ENCODE measurements at regions not wholly inside any gene's neighbourhood (a gene's known extent, or its start where the extent isn't known, plus 50 kb on each side); places are given as distances from the start of the nearest gene placed in this dataset.

GRCh38 chr9:129254566-129255287, 76.7 kb upstream of the IER5L start:
- Histone ChIP-seq H3K4me3 (no peak overlapping the region), H3K36me3 (no peaks in the 10 kb centered on the region), H3K27ac (no peak overlapping the region), H3K27me3 (replicated peaks) (peaks cover 9% of the 10 kb centered on the region), H3K4me1 (replicated peaks) (peaks cover 27% of the 10 kb centered on the region), H3K9me3 (replicated peaks) (no peaks in the 10 kb centered on the region)
- DNase-seq (ENCODE audit: low read depth in 1 of 2, low spot score in 2 of 2): no peak

- H3K9me3 ChIP-seq (replicated peaks): no peaks in the 10 kb centered on the region
- H3K4me1 ChIP-seq (replicated peaks): peaks cover 27% of the 10 kb centered on the region
- H3K27me3 ChIP-seq (replicated peaks): peaks cover 5% of the 10 kb centered on the region
- DNase-seq (ENCODE audit: low read depth in 1 of 2, low spot score in 2 of 2): no peak
- no peak overlapping the region for H3K27ac ChIP-seq
- H3K4me3 ChIP-seq: no peak overlapping the region
- no peaks in the 10 kb centered on the region for H3K36me3 ChIP-seq
Observed at GRCh38 chr9:129253803-129254381, 75.8 kb upstream of the IER5L start.

GRCh38 chr9:129252937-129253802, 75.1 kb upstream of the IER5L start:
- Histone ChIP-seq H3K27ac (no peak overlapping the region), H3K4me3 (no peak overlapping the region), H3K27me3 (replicated peaks) (no peaks in the 10 kb centered on the region), H3K4me1 (replicated peaks) (peaks cover 21% of the 10 kb centered on the region), H3K36me3 (no peaks in the 10 kb centered on the region), H3K9me3 (replicated peaks) (no peaks in the 10 kb centered on the region)
- no peak for DNase-seq (ENCODE audit: low read depth in 1 of 2, low spot score in 2 of 2)

GRCh38 chr9:129250786-129251185, 72.7 kb upstream of the IER5L start:
- H3K4me3 ChIP-seq: no peak overlapping the region
- 0 out of 2 replicates have a peak, but pooled peaks cover 5% of the 10 kb centered on the region for H3K4me1 ChIP-seq (replicated peaks)
- no peaks in the 10 kb centered on the region for H3K9me3 ChIP-seq (replicated peaks)
- peak in 1 of 2 experiments; percentile 23 for DNase-seq (ENCODE audit: low read depth in 1 of 2, low spot score in 2 of 2)
- no peak overlapping the region for H3K27ac ChIP-seq
- no peaks in the 10 kb centered on the region for H3K36me3 ChIP-seq
- H3K27me3 ChIP-seq (replicated peaks): no peaks in the 10 kb centered on the region

- Histone ChIP-seq H3K27ac (no peak overlapping the region), H3K4me1 (replicated peaks) (peaks cover 12% of the 10 kb centered on the region), H3K9me3 (replicated peaks) (no peaks in the 10 kb centered on the region), H3K27me3 (replicated peaks) (no peaks in the 10 kb centered on the region), H3K4me3 (no peak overlapping the region), H3K36me3 (no peaks in the 10 kb centered on the region)
- no peak for DNase-seq (ENCODE audit: low read depth in 1 of 2, low spot score in 2 of 2)
Observed at GRCh38 chr9:129247285-129248153, 69.5 kb upstream of the IER5L start.

- Histone ChIP-seq H3K9me3 (replicated peaks) (no peaks in the 10 kb centered on the region; the same call in 1 of the 2 replicates), H3K4me1 (replicated peaks) (peaks cover 7% of the 10 kb centered on the region), H3K27ac (no peak overlapping the region), H3K4me3 (no peak overlapping the region), H3K36me3 (no peaks in the 10 kb centered on the region), H3K27me3 (replicated peaks) (no peaks in the 10 kb centered on the region)
- peak in 1 of 2 experiments; percentile 9 for DNase-seq (ENCODE audit: low read depth in 1 of 2, low spot score in 2 of 2)
Observed at GRCh38 chr9:129245276-129245675, 67.2 kb upstream of the IER5L start.

- Histone ChIP-seq H3K4me3 (no peak overlapping the region), H3K27ac (no peak overlapping the region), H3K9me3 (replicated peaks) (no peaks in the 10 kb centered on the region; the same call in 1 of the 2 replicates), H3K4me1 (replicated peaks) (peaks cover 7% of the 10 kb centered on the region), H3K36me3 (no peaks in the 10 kb centered on the region), H3K27me3 (replicated peaks) (no peaks in the 10 kb centered on the region)
- DNase-seq (ENCODE audit: low read depth in 1 of 2, low spot score in 2 of 2): no peak
Observed at GRCh38 chr9:129242971-129243561, 65.0 kb upstream of the IER5L start.

- Histone ChIP-seq H3K36me3 (no peaks in the 10 kb centered on the region), H3K27me3 (replicated peaks) (no peaks in the 10 kb centered on the region), H3K27ac (no peak overlapping the region), H3K9me3 (replicated peaks) (no peaks in the 10 kb centered on the region; the same call in 1 of the 2 replicates), H3K4me1 (replicated peaks) (peaks cover 10% of the 10 kb centered on the region), H3K4me3 (no peak overlapping the region)
- no peak for DNase-seq (ENCODE audit: low read depth in 1 of 2, low spot score in 2 of 2)
Observed at GRCh38 chr9:129242191-129242941, 64.3 kb upstream of the IER5L start.

- Histone ChIP-seq H3K4me1 (replicated peaks) (peaks cover 15% of the 10 kb centered on the region), H3K27ac (no peak overlapping the region), H3K9me3 (replicated peaks) (no peaks in the 10 kb centered on the region; the same call in 1 of the 2 replicates), H3K4me3 (no peak overlapping the region), H3K27me3 (replicated peaks) (no peaks in the 10 kb centered on the region), H3K36me3 (no peaks in the 10 kb centered on the region)
- no peak for DNase-seq (ENCODE audit: low read depth in 1 of 2, low spot score in 2 of 2)
Observed at GRCh38 chr9:129241725-129242124, 63.7 kb upstream of the IER5L start.

- H3K36me3 ChIP-seq: no peaks in the 10 kb centered on the region
- H3K27ac ChIP-seq: no peak overlapping the region
- DNase-seq (ENCODE audit: low read depth in 1 of 2, low spot score in 2 of 2): no peak
- H3K4me3 ChIP-seq: no peak overlapping the region
- no peaks in the 10 kb centered on the region for H3K27me3 ChIP-seq (replicated peaks)
- H3K9me3 ChIP-seq (replicated peaks): no peaks in the 10 kb centered on the region; the same call in 1 of the 2 replicates
- H3K4me1 ChIP-seq (replicated peaks): peaks cover 15% of the 10 kb centered on the region
Observed at GRCh38 chr9:129240581-129241211, 62.6 kb upstream of the IER5L start.

GRCh38 chr9:129239946-129240490, 62.0 kb upstream of the IER5L start:
- Histone ChIP-seq H3K4me3 (no peak overlapping the region), H3K27me3 (replicated peaks) (no peaks in the 10 kb centered on the region), H3K9me3 (replicated peaks) (no peaks in the 10 kb centered on the region; the same call in 1 of the 2 replicates), H3K36me3 (no peaks in the 10 kb centered on the region), H3K27ac (no peak overlapping the region), H3K4me1 (replicated peaks) (peaks cover 9% of the 10 kb centered on the region)
- DNase-seq (ENCODE audit: low read depth in 1 of 2, low spot score in 2 of 2): no peak

GRCh38 chr9:129237803-129238202, 59.7 kb upstream of the IER5L start:
- H3K9me3 ChIP-seq (replicated peaks): no peaks in the 10 kb centered on the region; the same call in none of the 2 replicates
- peaks cover 8% of the 10 kb centered on the region for H3K4me1 ChIP-seq (replicated peaks)
- no peak overlapping the region for H3K4me3 ChIP-seq
- no peak overlapping the region for H3K27ac ChIP-seq
- H3K36me3 ChIP-seq: no peaks in the 10 kb centered on the region
- no peak for DNase-seq (ENCODE audit: low read depth in 1 of 2, low spot score in 2 of 2)
- no peaks in the 10 kb centered on the region for H3K27me3 ChIP-seq (replicated peaks)
